Keratinocyte (primary cell): ENCODE measurements at regions not wholly inside any gene's neighbourhood (a gene's known extent, or its start where the extent isn't known, plus 50 kb on each side); places are given as distances from the start of the nearest gene placed in this dataset.

Experiments
- CTCF ChIP-seq, 3 experiments: IDR thresholded peaks in 1 of 3; conservative IDR thresholded peaks in 1 of 3; optimal IDR thresholded peaks in 1 of 3; 2 replicates in 2 of 3; 3 replicates in 1 of 3; pipeline versions ENCODE3 to v1.5.1; 2011; ENCODE audit warnings: low read length in 3 of 3, mild to moderate bottlenecking in 3 of 3, moderate library complexity in 2 of 3, control low read depth in 1 of 3, inconsistent platforms in 1 of 3; ENCODE audit not compliant: insufficient read depth in 2 of 3; ENCODE audit errors: extremely low read depth in 1 of 3
- EZH2 ChIP-seq: IDR thresholded peaks from one replicate; pipeline ENCODE4 v1.6.1; 2012; ENCODE audit warnings: inconsistent platforms, mild to moderate bottlenecking, low read length, moderate library complexity

- no peak for TF ChIP-seq CTCF (optimal IDR thresholded peaks at IDR 0.05 in 1 of 3, IDR thresholded peaks at IDR 0.05 in 1 of 3, conservative IDR thresholded peaks at IDR 0.05 in 1 of 3; ENCODE audit: extremely low read depth in 1 of 3, insufficient read depth in 2 of 3, low read length in 3 of 3)
- TF ChIP-seq EZH2, result no peak
Measured at GRCh38 chr15:99514306-99514705, 51.5 kb upstream of the MEF2A start.
